ENCODE measurements at regions not wholly inside any gene's neighbourhood (a gene's known extent, or its start where the extent isn't known, plus 50 kb on each side); places are given as distances from the start of the nearest gene placed in this dataset.
"Not testable (repeated sequence)": the region's sequence is repeated elsewhere in the genome, so short reads cannot be mapped to it uniquely, and the experiment has no call there.

- Histone ChIP-seq H3K27ac (no peak overlapping the region), H3K4me3 (no peak overlapping the region), H3K9me3 (no peaks in the 10 kb centered on the region), H3K36me3 (no peaks in the 10 kb centered on the region), H3K27me3 (peaks cover 0 to 6% (median 0%) of the 10 kb centered on the region in 7 donors), H3K4me1 (peaks cover 0 to 21% (median 0%) of the 10 kb centered on the region in 9 donors)
- 90 to 93% methylated on average over 3 of the region's 3 CpGs for WGBS, 2 donors
- TF ChIP-seq, protein P1, sequence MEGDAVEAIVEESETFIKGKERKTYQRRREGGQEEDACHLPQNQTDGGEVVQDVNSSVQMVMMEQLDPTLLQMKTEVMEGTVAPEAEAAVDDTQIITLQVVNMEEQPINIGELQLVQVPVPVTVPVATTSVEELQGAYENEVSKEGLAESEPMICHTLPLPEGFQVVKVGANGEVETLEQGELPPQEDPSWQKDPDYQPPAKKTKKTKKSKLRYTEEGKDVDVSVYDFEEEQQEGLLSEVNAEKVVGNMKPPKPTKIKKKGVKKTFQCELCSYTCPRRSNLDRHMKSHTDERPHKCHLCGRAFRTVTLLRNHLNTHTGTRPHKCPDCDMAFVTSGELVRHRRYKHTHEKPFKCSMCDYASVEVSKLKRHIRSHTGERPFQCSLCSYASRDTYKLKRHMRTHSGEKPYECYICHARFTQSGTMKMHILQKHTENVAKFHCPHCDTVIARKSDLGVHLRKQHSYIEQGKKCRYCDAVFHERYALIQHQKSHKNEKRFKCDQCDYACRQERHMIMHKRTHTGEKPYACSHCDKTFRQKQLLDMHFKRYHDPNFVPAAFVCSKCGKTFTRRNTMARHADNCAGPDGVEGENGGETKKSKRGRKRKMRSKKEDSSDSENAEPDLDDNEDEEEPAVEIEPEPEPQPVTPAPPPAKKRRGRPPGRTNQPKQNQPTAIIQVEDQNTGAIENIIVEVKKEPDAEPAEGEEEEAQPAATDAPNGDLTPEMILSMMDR (IDR thresholded peaks at IDR 0.05): no peak
- intact Hi-C loops (cut with DNase I): no loop called here
- DNase-seq (no peak), ATAC-seq (no peak)
Measured at GRCh38 chr12:11542599-11542998, 106.9 kb upstream of the ETV6 start.

DNA sequence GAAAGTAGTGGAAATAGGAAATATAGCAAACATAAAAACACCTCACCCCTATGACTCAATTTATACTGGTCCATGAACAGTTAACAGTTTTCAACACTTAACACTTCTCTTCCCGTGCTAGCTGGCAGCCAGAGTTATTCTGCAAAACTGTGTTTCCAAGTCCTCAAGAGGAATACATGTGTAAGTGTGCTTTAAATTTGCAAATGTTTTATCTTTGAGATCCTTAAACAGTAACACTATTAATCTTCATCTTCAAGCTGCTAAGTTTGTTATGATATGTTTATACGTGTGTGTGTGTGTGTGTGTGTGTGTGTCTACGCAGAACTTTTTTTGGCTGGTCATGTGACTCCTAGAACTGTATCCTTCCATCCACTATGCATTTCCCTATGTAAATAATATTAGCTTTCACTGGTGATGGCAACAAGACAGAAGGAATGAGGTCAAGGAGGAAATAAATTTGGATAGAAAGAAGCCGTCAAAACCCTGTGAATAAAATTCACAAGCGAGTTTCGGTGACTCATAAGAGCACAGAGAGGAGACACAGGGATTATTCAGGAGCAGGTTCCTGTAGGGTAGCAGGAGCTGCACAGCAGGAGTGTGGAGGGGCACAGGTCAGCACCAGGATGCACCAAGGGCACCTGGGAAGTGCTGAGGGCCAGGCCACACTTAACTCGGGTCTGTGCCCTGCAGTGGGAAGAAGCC lies 105.9 kb upstream of the ETV6 start:
- Histone ChIP-seq H3K9me3 (no peaks in the 10 kb centered on the region), H3K27ac (no peak overlapping the region), H3K36me3 (no peaks in the 10 kb centered on the region), H3K4me1 (peaks cover 0 to 21% (median 0%) of the 10 kb centered on the region in 9 donors), H3K4me3 (no peak overlapping the region), H3K27me3 (no peaks in the 10 kb centered on the region)
- intact Hi-C loops (cut with DNase I): no loop called here
- ATAC-seq (no peak), DNase-seq (no peak)
- 74 to 75% methylated on average over 7 of the region's 7 CpGs for WGBS, 2 donors
- TF ChIP-seq, protein P1 (IDR thresholded peaks at IDR 0.05): no peak

- DNase-seq (no peak), ATAC-seq (peak in 3 of 8 donors; percentile 35 to 47 (median 39))
- Histone ChIP-seq H3K36me3 (no peaks in the 10 kb centered on the region), H3K27ac (peak overlapping the region in 1 of 10 donors; percentile 70), H3K9me3 (no peaks in the 10 kb centered on the region), H3K4me3 (no peak overlapping the region), H3K4me1 (peaks cover 0 to 21% (median 0%) of the 10 kb centered on the region in 9 donors), H3K27me3 (no peaks in the 10 kb centered on the region)
- TF ChIP-seq, protein P1 (IDR thresholded peaks at IDR 0.05): no peak
- 47 to 48% methylated on average over 6 of the region's 6 CpGs for WGBS, 2 donors
- intact Hi-C loops (cut with DNase I): no loop called here
Measured at GRCh38 chr12:11545484-11546330, 103.8 kb upstream of the ETV6 start.

DNA sequence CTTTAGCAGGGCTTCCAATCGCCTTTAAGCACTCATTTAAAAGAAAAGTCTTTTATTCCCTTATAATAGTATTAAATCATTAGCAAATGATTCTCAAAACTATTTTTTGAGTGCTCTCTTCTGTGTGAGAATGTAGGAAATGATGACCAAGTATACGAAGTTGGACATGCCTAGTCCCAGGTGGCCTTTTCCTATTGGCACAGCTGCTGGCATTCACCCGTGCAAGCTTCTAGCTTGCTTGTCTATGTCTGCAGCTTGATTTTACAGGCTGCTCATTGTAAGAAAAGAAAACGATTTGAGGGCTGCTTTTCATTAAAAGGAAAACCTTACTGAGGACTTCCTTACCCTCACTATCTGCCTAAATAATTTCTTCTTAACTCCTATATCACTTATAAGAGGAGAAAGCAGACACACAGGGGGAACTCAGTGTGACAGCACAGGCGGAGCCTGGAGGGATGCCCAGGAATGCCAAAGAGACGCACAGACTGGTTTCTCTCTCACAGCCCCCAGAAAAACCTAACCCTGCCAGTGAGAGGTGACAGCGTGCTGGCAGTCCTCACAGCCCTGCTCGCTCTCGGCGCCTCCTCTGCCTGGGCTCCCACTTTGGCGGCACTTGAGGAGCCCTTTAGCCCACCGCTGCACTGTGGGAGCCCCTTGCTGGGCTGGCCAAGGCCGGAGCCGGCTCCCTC lies 102.7 kb upstream of the ETV6 start:
- H3K9me3 ChIP-seq; intact Hi-C loops (cut with DNase I); H3K36me3 ChIP-seq; H3K27me3 ChIP-seq: not testable (repeated sequence)
- WGBS, 2 donors: 49 to 58% methylated on average over 12 to 13 of the region's 14 CpGs
- peak overlapping the region in 4 of 10 donors; percentile 3 to 48 (median 28) for H3K4me3 ChIP-seq
- H3K27ac ChIP-seq: peak overlapping the region in 1 of 10 donors; percentile 52
- peaks cover 0 to 21% (median 0%) of the 10 kb centered on the region in 9 donors for H3K4me1 ChIP-seq
- DNase-seq (peak; percentile 47 to 49), ATAC-seq (peak; percentile 70 to 94 (median 85))

GRCh38 chr12:11547271-11547646 lies 102.2 kb upstream of the ETV6 start:
- Histone ChIP-seq H3K4me1 (peaks cover 0 to 21% (median 0%) of the 10 kb centered on the region in 9 donors), H3K27ac (peak overlapping the region in 1 of 10 donors; percentile 52), H3K4me3 (peak overlapping the region in 3 of 10 donors; percentile 21 to 48 (median 36))
- WGBS, 2 donors: 93 to 95% methylated on average over 28 to 31 of the region's 31 CpGs
- DNase-seq; H3K36me3 ChIP-seq; H3K27me3 ChIP-seq; H3K9me3 ChIP-seq; ATAC-seq; intact Hi-C loops (cut with DNase I): not testable (repeated sequence)

All from heart right ventricle (tissue), 16 donors.